SK-N-SH treated with all-trans-retinoic acid at 6 μM for 48 hours (cell line): ENCODE measurements at regions not wholly inside any gene's neighbourhood (a gene's known extent, or its start where the extent isn't known, plus 50 kb on each side); places are given as distances from the start of the nearest gene placed in this dataset.

Experiments
- RARB ChIP-seq: fragments of 250-450 bp; sonication (Bioruptor Pico); IDR thresholded peaks from 2 replicates; pipeline ENCODE4 v1.8.0; 2021; ENCODE audit warnings: mild to moderate bottlenecking, moderate library complexity
- SNAI2 ChIP-seq: fragments of 250-450 bp; sonication (Bioruptor Pico); IDR thresholded peaks from 2 replicates; pipeline ENCODE4 v1.5.0; 2020; ENCODE audit warnings: mild to moderate bottlenecking, moderate library complexity
- TOX ChIP-seq: fragments of 250-450 bp; sonication (Bioruptor Pico); IDR thresholded peaks from 2 replicates; pipeline ENCODE4 v1.8.0; 2021; ENCODE audit warnings: mild to moderate bottlenecking, moderate library complexity, borderline replicate concordance
- ZFP3 ChIP-seq: fragments of 250-450 bp; sonication (Bioruptor Pico); IDR thresholded peaks from 2 replicates; pipeline ENCODE4 v1.5.0; 2020; ENCODE audit warnings: mild to moderate bottlenecking, moderate library complexity
- ZNF8 ChIP-seq: fragments of 450-650 bp; formaldehyde crosslinking; IDR thresholded peaks from 2 replicates; pipeline ENCODE4 v1.5.0; 2020; ENCODE audit warnings: mild to moderate bottlenecking, moderate library complexity
- TF ChIP-seq, protein P1 (sequence below): fragments of 250-450 bp; sonication (Bioruptor Pico); IDR thresholded peaks from 2 replicates; pipeline ENCODE4 v1.5.0; 2020; ENCODE audit warnings: mild to moderate bottlenecking, moderate library complexity
- TF ChIP-seq, protein P2 (sequence below): fragments of 250-450 bp; sonication (Bioruptor Pico); IDR thresholded peaks from 2 replicates; pipeline ENCODE4 v1.5.1; 2020; ENCODE audit warnings: low read depth, mild to moderate bottlenecking, moderate library complexity

DNA sequence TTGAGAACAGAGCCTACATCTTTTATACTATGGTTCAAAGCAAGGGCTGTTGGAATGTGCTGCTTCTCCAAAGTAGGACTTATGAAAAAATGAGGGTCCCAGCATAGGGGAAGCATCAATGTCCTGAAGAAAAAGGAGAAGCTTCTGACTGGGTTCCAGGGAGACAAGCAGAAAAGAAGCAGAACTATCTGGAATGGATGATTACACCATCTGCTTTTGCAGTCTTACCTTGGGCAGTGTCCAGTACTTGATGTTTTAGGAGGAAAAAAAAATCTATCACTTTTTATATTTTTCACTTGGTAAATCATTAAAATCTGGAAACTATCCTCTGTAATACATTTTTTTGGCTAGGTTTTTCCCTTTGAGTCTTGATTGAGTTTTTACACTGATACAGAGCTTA lies 57.9 kb upstream of the DPH6 start:
- TF ChIP-seq, protein P1, sequence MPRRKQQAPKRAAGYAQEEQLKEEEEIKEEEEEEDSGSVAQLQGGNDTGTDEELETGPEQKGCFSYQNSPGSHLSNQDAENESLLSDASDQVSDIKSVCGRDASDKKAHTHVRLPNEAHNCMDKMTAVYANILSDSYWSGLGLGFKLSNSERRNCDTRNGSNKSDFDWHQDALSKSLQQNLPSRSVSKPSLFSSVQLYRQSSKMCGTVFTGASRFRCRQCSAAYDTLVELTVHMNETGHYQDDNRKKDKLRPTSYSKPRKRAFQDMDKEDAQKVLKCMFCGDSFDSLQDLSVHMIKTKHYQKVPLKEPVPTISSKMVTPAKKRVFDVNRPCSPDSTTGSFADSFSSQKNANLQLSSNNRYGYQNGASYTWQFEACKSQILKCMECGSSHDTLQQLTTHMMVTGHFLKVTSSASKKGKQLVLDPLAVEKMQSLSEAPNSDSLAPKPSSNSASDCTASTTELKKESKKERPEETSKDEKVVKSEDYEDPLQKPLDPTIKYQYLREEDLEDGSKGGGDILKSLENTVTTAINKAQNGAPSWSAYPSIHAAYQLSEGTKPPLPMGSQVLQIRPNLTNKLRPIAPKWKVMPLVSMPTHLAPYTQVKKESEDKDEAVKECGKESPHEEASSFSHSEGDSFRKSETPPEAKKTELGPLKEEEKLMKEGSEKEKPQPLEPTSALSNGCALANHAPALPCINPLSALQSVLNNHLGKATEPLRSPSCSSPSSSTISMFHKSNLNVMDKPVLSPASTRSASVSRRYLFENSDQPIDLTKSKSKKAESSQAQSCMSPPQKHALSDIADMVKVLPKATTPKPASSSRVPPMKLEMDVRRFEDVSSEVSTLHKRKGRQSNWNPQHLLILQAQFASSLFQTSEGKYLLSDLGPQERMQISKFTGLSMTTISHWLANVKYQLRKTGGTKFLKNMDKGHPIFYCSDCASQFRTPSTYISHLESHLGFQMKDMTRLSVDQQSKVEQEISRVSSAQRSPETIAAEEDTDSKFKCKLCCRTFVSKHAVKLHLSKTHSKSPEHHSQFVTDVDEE = no peak
- TF ChIP-seq TOX (CRISPR knock-in tag) (no peak), RARB (CRISPR knock-in tag) (no peak), ZFP3 (CRISPR knock-in tag) (no peak), SNAI2 (no peak), ZNF8 (no peak)
- TF ChIP-seq, protein P2, sequence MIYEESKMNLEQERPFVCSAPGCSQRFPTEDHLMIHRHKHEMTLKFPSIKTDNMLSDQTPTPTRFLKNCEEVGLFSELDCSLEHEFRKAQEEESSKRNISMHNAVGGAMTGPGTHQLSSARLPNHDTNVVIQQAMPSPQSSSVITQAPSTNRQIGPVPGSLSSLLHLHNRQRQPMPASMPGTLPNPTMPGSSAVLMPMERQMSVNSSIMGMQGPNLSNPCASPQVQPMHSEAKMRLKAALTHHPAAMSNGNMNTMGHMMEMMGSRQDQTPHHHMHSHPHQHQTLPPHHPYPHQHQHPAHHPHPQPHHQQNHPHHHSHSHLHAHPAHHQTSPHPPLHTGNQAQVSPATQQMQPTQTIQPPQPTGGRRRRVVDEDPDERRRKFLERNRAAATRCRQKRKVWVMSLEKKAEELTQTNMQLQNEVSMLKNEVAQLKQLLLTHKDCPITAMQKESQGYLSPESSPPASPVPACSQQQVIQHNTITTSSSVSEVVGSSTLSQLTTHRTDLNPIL (CRISPR knock-in tag) = no peak
